B cell (primary cell): ENCODE measurements at regions not wholly inside any gene's neighbourhood (a gene's known extent, or its start where the extent isn't known, plus 50 kb on each side); places are given as distances from the start of the nearest gene placed in this dataset.

Source experiments
- ATAC-seq: fragments of 200-7000 bp; cut with Tn5 transposase; one replicate; pipeline ENCODE4 v1.10.0; 2021; ENCODE audit warnings: low read depth, mild to moderate bottlenecking, moderate number of reproducible peaks, moderate library complexity
- CTCF ChIA-PET: fragments of 350-600 bp; sonication (Branson Sonifier 250); formaldehyde crosslinking; loops from one replicate; lab custom pipeline; 2021; ENCODE audit warnings: antibody characterized with exemption, inconsistent platforms; lab: Charles Lee
- POLR2A ChIA-PET: fragments of 350-600 bp; sonication (Branson Sonifier 250); formaldehyde crosslinking; loops from one replicate; lab custom pipeline; 2021; ENCODE audit warnings: antibody characterized with exemption; lab: Charles Lee
- DNase-seq: peaks from one replicate; pipeline ENCODE4 v3.0.0; 2013
- H2AFZ ChIP-seq: 2 replicates; pipeline ENCODE4 v1.6.1; 2012; ENCODE audit warnings: mild to moderate bottlenecking, low read depth, low read length; ENCODE audit not compliant: insufficient read depth, poor library complexity, severe bottlenecking
- H3K27ac ChIP-seq, 2 donors: 1 replicate in 1 of 2; 2 replicates in 1 of 2; pipeline ENCODE4 v1.5.1; 2012 to 2013; ENCODE audit warnings: low read length in 2 of 2, mild to moderate bottlenecking in 2 of 2, moderate library complexity in 1 of 2
- H3K27me3 ChIP-seq, 4 experiments: fragments of 200-600 bp in 1 of 4; sonication (generic) in 1 of 4; replicated peaks in 1 of 4; 1 replicate in 2 of 4; 2 replicates in 2 of 4; pipeline versions ENCODE4 v1.6.1 to v1.7.0; 2013 to 2016; ENCODE audit warnings: low read length in 3 of 4, mild to moderate bottlenecking in 2 of 4, mixed read lengths in 1 of 4, moderate library complexity in 1 of 4; ENCODE audit not compliant: insufficient read depth in 4 of 4, control insufficient read depth in 3 of 4; ENCODE audit errors: control extremely low read depth in 1 of 4
- H3K36me3 ChIP-seq, 2 experiments: replicated peaks in 1 of 2; 1 replicate in 1 of 2; 2 replicates in 1 of 2; pipeline versions ENCODE4 v1.6.1 to v1.7.1; 2013; ENCODE audit warnings: low read length in 1 of 2; ENCODE audit not compliant: insufficient read depth in 2 of 2, control insufficient read depth in 1 of 2; ENCODE audit errors: control extremely low read depth in 1 of 2, extremely low read depth in 1 of 2
- H3K4me1 ChIP-seq, 2 donors: fragments of 200-600 bp in 1 of 2; sonication (generic) in 1 of 2; 1 replicate in 1 of 2; 2 replicates in 1 of 2; pipeline versions ENCODE4 v1.5.1 to v1.6.1; 2013 to 2017; ENCODE audit warnings: low read length in 2 of 2; ENCODE audit not compliant: control insufficient read depth in 2 of 2, insufficient read depth in 2 of 2
- H3K4me2 ChIP-seq: replicated peaks from 2 replicates; pipeline ENCODE3; 2012; ENCODE audit warnings: mild to moderate bottlenecking, low read depth, low read length; ENCODE audit not compliant: poor library complexity, severe bottlenecking
- H3K4me3 ChIP-seq, 5 experiments: fragments of 200-600 bp in 1 of 5; sonication (generic) in 1 of 5; 1 replicate in 3 of 5; 2 replicates in 2 of 5; pipeline versions ENCODE4 v1.5.1 to v1.7.0; 2011 to 2016; ENCODE audit warnings: low read length in 4 of 5, mild to moderate bottlenecking in 4 of 5, low read depth in 2 of 5, control low read depth in 1 of 5, moderate library complexity in 1 of 5; ENCODE audit not compliant: insufficient read depth in 1 of 5; ENCODE audit errors: control extremely low read depth in 1 of 5, extremely low read depth in 1 of 5
- H3K79me2 ChIP-seq: fragments of 200-600 bp; sonication (generic); one replicate; pipeline ENCODE4 v1.6.0; 2016; ENCODE audit warnings: low read length; ENCODE audit not compliant: control insufficient read depth, insufficient read depth
- H3K9ac ChIP-seq: fragments of 200-600 bp; sonication (generic); 2 replicates; pipeline ENCODE4 v1.6.1; 2017; ENCODE audit warnings: mild to moderate bottlenecking, low read length, moderate library complexity
- H3K9me3 ChIP-seq, 3 donors: one replicate each; pipeline versions ENCODE4 v1.6.1 to v1.7.1; 2013; ENCODE audit warnings: low read length in 2 of 3; ENCODE audit not compliant: control insufficient read depth in 2 of 3, insufficient read depth in 1 of 3; ENCODE audit errors: control extremely low read depth in 1 of 3
- H4K20me1 ChIP-seq: 2 replicates; pipeline ENCODE4 v1.6.0; 2012; ENCODE audit warnings: mild to moderate bottlenecking, low read length; ENCODE audit not compliant: insufficient read depth, control insufficient read depth, poor library complexity, severe bottlenecking
- H3K27ac Mint-ChIP-seq: one replicate; pipeline ENCODE4 v1.8.0; 2021; ENCODE audit warnings: mixed read lengths
- H3K27me3 Mint-ChIP-seq: one replicate; pipeline ENCODE4 v1.8.0; 2021; ENCODE audit warnings: mixed read lengths
- H3K4me1 Mint-ChIP-seq: one replicate; pipeline ENCODE4 v1.8.0; 2021; ENCODE audit warnings: mixed read lengths
- H3K4me3 Mint-ChIP-seq: one replicate; pipeline ENCODE4 v1.8.0; 2021; ENCODE audit warnings: mixed read lengths
- H3K9me3 Mint-ChIP-seq: one replicate; pipeline ENCODE4 v1.8.0; 2022; ENCODE audit warnings: mixed read lengths; ENCODE audit not compliant: insufficient read depth
- EZH2 ChIP-seq: IDR thresholded peaks from 2 replicates; pipeline ENCODE4 v1.6.1; 2012; ENCODE audit warnings: borderline replicate concordance, low read depth, mild to moderate bottlenecking, moderate library complexity, low read length; ENCODE audit not compliant: insufficient read depth, poor library complexity, severe bottlenecking
- WGBS: methylation state at CpG from one replicate; pipeline ENCODE4 v1.1.5; 2013; ENCODE audit warnings: missing lambda C conversion rate; ENCODE audit not compliant: insufficient coverage; 5-methylcytosine and 5-hydroxymethylcytosine counted together
- intact Hi-C: fragments of 100-400 bp; cut with micrococcal nuclease; formaldehyde crosslinking; loops from one replicate; pipeline ENCODE4 v1.10.0; 2022
- TF ChIP-seq, protein P1 (sequence below): fragments of 200-600 bp; IDR thresholded peaks from one replicate; pipeline ENCODE4 v1.8.0; 2022; ENCODE audit warnings: antibody characterized with exemption, mild to moderate bottlenecking

DNA sequence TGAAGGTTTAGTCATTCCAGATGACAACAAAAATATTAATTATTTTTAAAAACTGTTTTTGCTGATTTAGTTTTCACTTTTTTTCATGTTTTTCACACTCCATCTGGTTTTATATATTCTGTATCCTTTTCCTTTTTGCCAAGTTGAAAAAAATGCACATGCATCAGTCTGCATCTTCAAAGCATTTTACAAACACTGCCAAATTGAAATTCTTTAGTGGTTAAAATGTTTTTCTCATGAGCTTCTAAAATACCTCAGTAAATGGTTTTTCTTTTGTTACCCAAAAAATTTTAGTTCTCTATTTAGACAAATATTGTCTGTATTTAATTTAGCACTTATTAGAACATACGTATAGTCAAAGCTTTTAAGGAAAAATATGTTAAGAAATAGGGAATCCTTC, 386.9 kb upstream of the HSF2 start:
- Histone ChIP-seq H3K79me2 (no peaks in the 10 kb centered on the region), H3K4me3 (no peak overlapping the region), H2AFZ (no peak overlapping the region), H3K27ac (no peak overlapping the region), H3K27me3 (no peaks in the 10 kb centered on the region), H3K4me2 (no peak overlapping the region), H3K4me1 (no peaks in the 10 kb centered on the region), H3K9me3 (no peaks in the 10 kb centered on the region), H4K20me1 (no peaks in the 10 kb centered on the region), H3K9ac (no peak overlapping the region), H3K36me3 (no peaks in the 10 kb centered on the region)
- H3K4me1 Mint-ChIP-seq, result no peaks in the 10 kb centered on the region
- no peak overlapping the region for H3K4me3 Mint-ChIP-seq
- ATAC-seq (no peak), DNase-seq (no peak)
- H3K27me3 Mint-ChIP-seq, result no peaks in the 10 kb centered on the region
- H3K27ac Mint-ChIP-seq, result no peak overlapping the region
- ChIA-PET CTCF (no interaction called here), POLR2A (no interaction called here)
- intact Hi-C loops, result no loop called here
- no peak for TF ChIP-seq EZH2
- TF ChIP-seq, protein P1, sequence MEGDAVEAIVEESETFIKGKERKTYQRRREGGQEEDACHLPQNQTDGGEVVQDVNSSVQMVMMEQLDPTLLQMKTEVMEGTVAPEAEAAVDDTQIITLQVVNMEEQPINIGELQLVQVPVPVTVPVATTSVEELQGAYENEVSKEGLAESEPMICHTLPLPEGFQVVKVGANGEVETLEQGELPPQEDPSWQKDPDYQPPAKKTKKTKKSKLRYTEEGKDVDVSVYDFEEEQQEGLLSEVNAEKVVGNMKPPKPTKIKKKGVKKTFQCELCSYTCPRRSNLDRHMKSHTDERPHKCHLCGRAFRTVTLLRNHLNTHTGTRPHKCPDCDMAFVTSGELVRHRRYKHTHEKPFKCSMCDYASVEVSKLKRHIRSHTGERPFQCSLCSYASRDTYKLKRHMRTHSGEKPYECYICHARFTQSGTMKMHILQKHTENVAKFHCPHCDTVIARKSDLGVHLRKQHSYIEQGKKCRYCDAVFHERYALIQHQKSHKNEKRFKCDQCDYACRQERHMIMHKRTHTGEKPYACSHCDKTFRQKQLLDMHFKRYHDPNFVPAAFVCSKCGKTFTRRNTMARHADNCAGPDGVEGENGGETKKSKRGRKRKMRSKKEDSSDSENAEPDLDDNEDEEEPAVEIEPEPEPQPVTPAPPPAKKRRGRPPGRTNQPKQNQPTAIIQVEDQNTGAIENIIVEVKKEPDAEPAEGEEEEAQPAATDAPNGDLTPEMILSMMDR, result no peak
- no peaks in the 10 kb centered on the region for H3K9me3 Mint-ChIP-seq
- no CpG with 5 or more reads among the region's 1 CpG for WGBS

DNA sequence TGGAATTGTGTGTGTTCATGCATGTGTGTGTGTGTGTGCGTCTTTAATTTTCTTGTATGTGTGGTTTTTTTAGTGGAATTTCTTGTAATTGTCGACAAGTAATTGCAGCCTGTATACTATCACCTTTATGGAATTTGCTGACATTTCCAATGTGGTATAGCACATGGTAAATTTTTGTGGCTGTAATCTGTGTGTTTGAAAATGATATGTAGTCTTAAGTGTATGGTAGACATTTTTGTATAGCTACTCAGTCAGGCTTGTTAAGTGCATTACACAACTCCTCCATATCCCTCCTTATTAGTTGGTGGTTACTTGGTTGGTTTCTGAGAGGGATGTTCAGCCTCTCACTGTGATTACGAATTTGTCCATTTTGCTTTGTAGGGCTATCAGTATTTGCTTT, 384.5 kb upstream of the HSF2 start:
- H3K4me3 Mint-ChIP-seq, result no peak overlapping the region
- no peak overlapping the region for H3K4me3 ChIP-seq
- WGBS, result no CpG with 5 or more reads among the region's 3 CpGs
- H4K20me1 ChIP-seq, result no peaks in the 10 kb centered on the region
- no peak overlapping the region for H3K9ac ChIP-seq
- intact Hi-C loops, result no loop called here
- H3K36me3 ChIP-seq, result no peaks in the 10 kb centered on the region
- no peaks in the 10 kb centered on the region for H3K4me1 Mint-ChIP-seq
- no peak overlapping the region for H2AFZ ChIP-seq
- POLR2A ChIA-PET, result no interaction called here
- CTCF ChIA-PET, result no interaction called here
- no peaks in the 10 kb centered on the region for H3K9me3 ChIP-seq
- no peak overlapping the region for H3K27ac Mint-ChIP-seq
- H3K27me3 Mint-ChIP-seq, result no peaks in the 10 kb centered on the region
- no peak overlapping the region for H3K27ac ChIP-seq
- H3K79me2 ChIP-seq, result no peaks in the 10 kb centered on the region
- H3K9me3 Mint-ChIP-seq, result no peaks in the 10 kb centered on the region
- no peak overlapping the region for H3K4me2 ChIP-seq
- H3K27me3 ChIP-seq, result no peaks in the 10 kb centered on the region
- no peaks in the 10 kb centered on the region for H3K4me1 ChIP-seq
- ATAC-seq (no peak), DNase-seq (no peak)
- TF ChIP-seq EZH2, result no peak
- TF ChIP-seq, protein P1, result no peak
